ENCODE measurements at regions not wholly inside any gene's neighbourhood (a gene's known extent, or its start where the extent isn't known, plus 50 kb on each side); places are given as distances from the start of the nearest gene placed in this dataset.

DNA sequence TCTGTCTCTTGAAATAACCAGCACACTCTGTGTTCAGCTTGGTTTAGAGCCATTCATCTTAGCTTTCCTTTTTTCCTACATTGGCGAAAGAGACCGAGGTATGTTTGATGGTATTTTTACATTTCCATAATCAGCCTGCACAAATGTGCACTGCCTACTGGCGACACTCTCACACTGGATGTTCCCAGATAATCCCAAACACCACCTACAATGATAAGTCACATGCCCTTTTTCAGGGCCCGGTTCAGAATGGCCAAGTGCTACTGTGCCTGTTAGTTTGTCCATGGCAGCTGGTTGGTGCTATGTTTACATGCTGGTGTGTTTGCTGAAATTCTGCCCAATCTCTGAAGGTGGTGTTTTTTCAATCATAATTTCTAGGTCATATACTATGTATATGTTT, 80.8 kb upstream of the NR3C2 start:
- TF ChIP-seq, protein P1, sequence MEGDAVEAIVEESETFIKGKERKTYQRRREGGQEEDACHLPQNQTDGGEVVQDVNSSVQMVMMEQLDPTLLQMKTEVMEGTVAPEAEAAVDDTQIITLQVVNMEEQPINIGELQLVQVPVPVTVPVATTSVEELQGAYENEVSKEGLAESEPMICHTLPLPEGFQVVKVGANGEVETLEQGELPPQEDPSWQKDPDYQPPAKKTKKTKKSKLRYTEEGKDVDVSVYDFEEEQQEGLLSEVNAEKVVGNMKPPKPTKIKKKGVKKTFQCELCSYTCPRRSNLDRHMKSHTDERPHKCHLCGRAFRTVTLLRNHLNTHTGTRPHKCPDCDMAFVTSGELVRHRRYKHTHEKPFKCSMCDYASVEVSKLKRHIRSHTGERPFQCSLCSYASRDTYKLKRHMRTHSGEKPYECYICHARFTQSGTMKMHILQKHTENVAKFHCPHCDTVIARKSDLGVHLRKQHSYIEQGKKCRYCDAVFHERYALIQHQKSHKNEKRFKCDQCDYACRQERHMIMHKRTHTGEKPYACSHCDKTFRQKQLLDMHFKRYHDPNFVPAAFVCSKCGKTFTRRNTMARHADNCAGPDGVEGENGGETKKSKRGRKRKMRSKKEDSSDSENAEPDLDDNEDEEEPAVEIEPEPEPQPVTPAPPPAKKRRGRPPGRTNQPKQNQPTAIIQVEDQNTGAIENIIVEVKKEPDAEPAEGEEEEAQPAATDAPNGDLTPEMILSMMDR (IDR thresholded peaks at IDR 0.05): no peak
- TF ChIP-seq POLR2A (IDR thresholded peaks at IDR 0.05): no peak

Data from vagina (tissue), 2 donors.